Mesothelial cell of epicardium (in vitro differentiated cells): ENCODE measurements at regions not wholly inside any gene's neighbourhood (a gene's known extent, or its start where the extent isn't known, plus 50 kb on each side); places are given as distances from the start of the nearest gene placed in this dataset.

Experiments
- DNase-seq, 2 experiments: peaks; one replicate each; pipeline ENCODE4 v3.0.0; 2021; ENCODE audit warnings: low spot score in 2 of 2; ENCODE audit not compliant: unreplicated experiment in 2 of 2
- H3K27ac Mint-ChIP-seq: 2 replicates; pipeline ENCODE4 v1.8.0; 2021; ENCODE audit warnings: mixed read lengths
- H3K27me3 Mint-ChIP-seq: 2 replicates; pipeline ENCODE4 v1.8.0; 2021; ENCODE audit warnings: low read depth, mixed read lengths
- H3K36me3 Mint-ChIP-seq: 2 replicates; pipeline ENCODE4 v1.8.0; 2021; ENCODE audit warnings: mixed read lengths
- H3K4me1 Mint-ChIP-seq: 2 replicates; pipeline ENCODE4 v1.8.0; 2021; ENCODE audit warnings: mixed read lengths
- H3K4me3 Mint-ChIP-seq: 2 replicates; pipeline ENCODE4 v1.8.0; 2021; ENCODE audit warnings: mild to moderate bottlenecking, moderate library complexity, mixed read lengths
- H3K9me3 Mint-ChIP-seq: 2 replicates; pipeline ENCODE4 v1.8.0; 2021; ENCODE audit warnings: mixed read lengths
- TF ChIP-seq, protein P1 (sequence below): fragments of 200-600 bp; sonication (generic); IDR thresholded peaks from one replicate; pipeline ENCODE4 v1.5.0; 2021; ENCODE audit warnings: antibody characterized with exemption; ENCODE audit not compliant: unreplicated experiment

DNA sequence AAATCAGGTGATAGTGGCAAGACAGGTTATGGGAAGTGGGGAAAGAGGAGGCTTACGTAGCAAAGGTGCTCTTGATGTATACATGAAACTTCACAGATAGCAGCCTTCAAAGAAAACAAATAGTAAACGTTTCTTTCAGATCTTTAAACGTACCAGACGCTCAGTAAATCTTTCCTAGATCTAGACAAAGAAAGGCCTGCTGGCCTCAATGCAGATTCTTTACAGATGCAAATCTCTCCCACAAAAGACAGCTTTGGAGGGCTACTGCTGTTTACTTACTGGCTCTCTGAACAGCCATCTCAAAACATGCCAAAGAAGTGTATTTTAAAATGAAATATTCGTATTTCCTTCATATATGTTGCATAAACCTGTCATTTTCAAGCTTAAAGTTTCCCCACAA lies 1279.9 kb upstream of the NRXN1 start:
- H3K36me3 Mint-ChIP-seq: no peaks in the 10 kb centered on the region
- no peaks in the 10 kb centered on the region for H3K9me3 Mint-ChIP-seq
- TF ChIP-seq, protein P1, sequence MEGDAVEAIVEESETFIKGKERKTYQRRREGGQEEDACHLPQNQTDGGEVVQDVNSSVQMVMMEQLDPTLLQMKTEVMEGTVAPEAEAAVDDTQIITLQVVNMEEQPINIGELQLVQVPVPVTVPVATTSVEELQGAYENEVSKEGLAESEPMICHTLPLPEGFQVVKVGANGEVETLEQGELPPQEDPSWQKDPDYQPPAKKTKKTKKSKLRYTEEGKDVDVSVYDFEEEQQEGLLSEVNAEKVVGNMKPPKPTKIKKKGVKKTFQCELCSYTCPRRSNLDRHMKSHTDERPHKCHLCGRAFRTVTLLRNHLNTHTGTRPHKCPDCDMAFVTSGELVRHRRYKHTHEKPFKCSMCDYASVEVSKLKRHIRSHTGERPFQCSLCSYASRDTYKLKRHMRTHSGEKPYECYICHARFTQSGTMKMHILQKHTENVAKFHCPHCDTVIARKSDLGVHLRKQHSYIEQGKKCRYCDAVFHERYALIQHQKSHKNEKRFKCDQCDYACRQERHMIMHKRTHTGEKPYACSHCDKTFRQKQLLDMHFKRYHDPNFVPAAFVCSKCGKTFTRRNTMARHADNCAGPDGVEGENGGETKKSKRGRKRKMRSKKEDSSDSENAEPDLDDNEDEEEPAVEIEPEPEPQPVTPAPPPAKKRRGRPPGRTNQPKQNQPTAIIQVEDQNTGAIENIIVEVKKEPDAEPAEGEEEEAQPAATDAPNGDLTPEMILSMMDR: no peak
- peak overlapping the region; percentile 47 for H3K27ac Mint-ChIP-seq
- H3K4me3 Mint-ChIP-seq: no peak overlapping the region
- peaks cover 8% of the 10 kb centered on the region for H3K4me1 Mint-ChIP-seq
- H3K27me3 Mint-ChIP-seq: no peaks in the 10 kb centered on the region
- no peak for DNase-seq

DNA sequence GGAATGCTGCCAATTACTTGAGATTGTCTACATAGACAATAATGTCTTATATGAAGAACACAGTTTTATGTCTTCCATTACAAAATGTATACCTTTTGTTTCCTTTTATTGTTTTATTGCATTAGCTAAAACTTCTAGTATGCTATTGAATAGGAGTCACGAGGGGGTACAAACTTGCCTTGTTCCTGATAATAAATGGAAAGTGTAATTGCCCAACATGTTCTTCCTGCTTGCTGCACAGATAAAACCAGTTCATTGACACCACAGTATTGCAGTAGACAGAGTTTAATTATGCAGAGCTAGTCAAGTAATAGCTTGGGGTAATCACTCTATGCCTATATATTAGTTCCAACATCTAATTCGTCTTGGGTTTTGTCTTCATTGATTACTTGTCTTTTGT lies 1276.2 kb upstream of the NRXN1 start:
- Mint-ChIP-seq H3K9me3 (peaks cover 12% of the 10 kb centered on the region), H3K4me1 (peaks cover 8% of the 10 kb centered on the region), H3K4me3 (no peak overlapping the region), H3K36me3 (no peaks in the 10 kb centered on the region), H3K27me3 (no peaks in the 10 kb centered on the region), H3K27ac (no peak overlapping the region)
- DNase-seq: no peak
- TF ChIP-seq, protein P1: no peak

DNA sequence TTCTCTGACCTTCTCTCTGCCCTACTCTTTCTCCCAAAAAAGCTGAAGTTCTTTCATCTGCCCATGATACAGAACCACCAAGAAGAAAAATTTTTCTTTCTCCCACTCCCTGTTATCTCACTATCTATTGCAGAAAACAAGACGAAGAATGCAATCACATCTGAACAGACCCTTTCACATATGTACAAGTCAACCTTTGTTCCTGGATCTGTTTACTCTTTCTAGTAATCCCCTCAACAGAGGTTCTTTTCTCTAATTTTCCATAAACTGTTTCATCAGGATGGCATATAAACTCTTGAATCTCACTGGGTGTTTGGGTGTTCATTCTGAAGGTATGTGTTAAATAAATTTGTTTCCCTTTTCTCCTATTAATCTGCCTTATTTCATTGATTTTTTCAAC lies 1262.7 kb upstream of the NRXN1 start:
- H3K36me3 Mint-ChIP-seq: no peaks in the 10 kb centered on the region
- DNase-seq: no peak
- TF ChIP-seq, protein P1: no peak
- H3K4me1 Mint-ChIP-seq: no peaks in the 10 kb centered on the region
- no peak overlapping the region for H3K27ac Mint-ChIP-seq
- H3K27me3 Mint-ChIP-seq: no peaks in the 10 kb centered on the region
- no peak overlapping the region for H3K4me3 Mint-ChIP-seq
- peaks cover 16% of the 10 kb centered on the region for H3K9me3 Mint-ChIP-seq

DNA sequence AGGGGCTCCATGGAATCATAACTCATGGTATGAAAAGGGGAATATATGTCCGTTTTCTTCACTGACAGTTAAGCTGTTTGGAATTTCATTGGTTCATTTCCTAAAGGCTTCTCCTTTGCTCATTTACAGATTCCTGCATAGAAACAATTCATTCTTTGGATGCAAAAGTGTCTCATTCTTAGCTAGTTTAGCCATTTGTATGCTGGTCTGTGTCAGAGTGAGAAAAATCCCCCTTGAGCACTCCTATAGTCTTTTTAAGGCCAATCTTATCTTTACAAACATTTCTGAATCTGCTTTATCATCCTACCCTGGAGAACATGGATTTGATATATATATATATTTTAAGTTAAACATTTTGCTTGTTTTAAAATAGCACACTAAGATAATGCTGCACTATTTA lies 1260.9 kb upstream of the NRXN1 start:
- TF ChIP-seq, protein P1: no peak
- no peaks in the 10 kb centered on the region for H3K9me3 Mint-ChIP-seq
- no peak overlapping the region for H3K27ac Mint-ChIP-seq
- H3K4me1 Mint-ChIP-seq: no peaks in the 10 kb centered on the region
- no peak overlapping the region for H3K4me3 Mint-ChIP-seq
- no peaks in the 10 kb centered on the region for H3K27me3 Mint-ChIP-seq
- no peaks in the 10 kb centered on the region for H3K36me3 Mint-ChIP-seq
- no peak for DNase-seq

DNA sequence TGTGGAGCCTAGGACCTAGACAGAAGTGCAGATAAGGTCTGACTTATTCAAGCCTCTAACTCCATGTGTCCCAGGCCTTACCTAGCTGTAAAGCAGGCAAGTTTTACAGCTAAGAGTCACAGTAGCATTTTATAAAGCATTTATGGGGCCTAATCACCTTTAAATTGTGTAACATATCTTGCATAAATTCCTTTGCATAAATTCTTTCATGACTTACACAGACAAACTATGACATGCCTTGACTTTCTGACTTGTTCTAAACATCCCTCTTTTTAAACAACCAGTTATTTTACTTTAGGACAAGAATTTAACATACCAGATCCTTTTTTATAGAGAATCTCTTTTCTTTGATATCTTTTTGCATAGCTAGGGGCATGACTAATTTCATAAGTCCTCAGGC lies 1257.8 kb upstream of the NRXN1 start:
- Mint-ChIP-seq H3K4me3 (no peak overlapping the region), H3K4me1 (no peaks in the 10 kb centered on the region), H3K27ac (no peak overlapping the region), H3K36me3 (no peaks in the 10 kb centered on the region), H3K27me3 (no peaks in the 10 kb centered on the region), H3K9me3 (no peaks in the 10 kb centered on the region)
- DNase-seq: no peak
- TF ChIP-seq, protein P1: no peak

DNA sequence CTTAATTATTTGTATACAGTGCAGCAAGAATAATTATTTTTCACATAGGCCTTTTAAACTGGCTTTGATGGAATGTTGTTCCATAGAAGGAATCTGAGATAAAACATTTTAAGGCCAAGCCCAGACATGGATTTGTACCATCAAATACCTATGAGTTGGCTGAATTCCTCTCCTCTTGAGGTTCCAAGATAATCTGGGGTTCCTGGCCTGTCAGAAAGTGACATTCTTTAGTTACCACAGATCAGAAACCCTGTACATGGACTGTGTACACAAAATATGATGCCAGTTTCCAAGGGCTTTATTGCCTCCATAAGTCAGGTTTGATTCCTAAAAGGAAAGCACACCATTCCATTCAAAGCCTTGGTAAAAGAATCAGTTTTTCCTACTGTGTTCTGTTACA lies 1256.7 kb upstream of the NRXN1 start:
- Mint-ChIP-seq H3K9me3 (no peaks in the 10 kb centered on the region), H3K27ac (no peak overlapping the region), H3K36me3 (no peaks in the 10 kb centered on the region), H3K4me1 (no peaks in the 10 kb centered on the region), H3K27me3 (no peaks in the 10 kb centered on the region), H3K4me3 (no peak overlapping the region)
- TF ChIP-seq, protein P1: no peak
- DNase-seq: no peak
